GM20000 (cell line): ENCODE measurements at regions not wholly inside any gene's neighbourhood (a gene's known extent, or its start where the extent isn't known, plus 50 kb on each side); places are given as distances from the start of the nearest gene placed in this dataset.

ENCODE experiments used
- DNase-seq: peaks from one replicate; pipeline ENCODE4 v3.0.0; 2012; ENCODE audit warnings: low spot score
- TF ChIP-seq, protein P1 (sequence below): IDR thresholded peaks from 2 replicates; pipeline ENCODE4 v1.5.1; 2012; ENCODE audit warnings: mild to moderate bottlenecking, control low read depth; ENCODE audit errors: extremely low read depth, missing control alignments

DNA sequence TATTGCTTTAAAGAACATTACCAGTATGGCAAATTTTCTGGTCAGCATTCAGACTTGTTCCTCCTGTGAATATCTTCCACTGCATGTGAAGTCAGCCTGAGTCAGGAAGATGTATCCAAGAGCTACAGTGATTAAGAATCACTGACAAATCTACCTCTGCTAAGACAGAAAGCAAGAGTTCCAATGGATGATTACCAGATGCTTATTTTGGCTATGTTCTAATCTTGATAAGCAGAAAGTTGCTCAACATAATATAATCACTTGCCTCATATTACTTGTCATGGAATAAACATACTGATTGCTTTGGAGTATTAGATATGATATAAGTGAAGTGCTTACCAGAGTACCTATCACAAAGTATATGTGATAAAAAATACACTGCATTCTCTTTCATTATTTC is 738.1 kb downstream of the ADGRL2 start:
- TF ChIP-seq, protein P1, sequence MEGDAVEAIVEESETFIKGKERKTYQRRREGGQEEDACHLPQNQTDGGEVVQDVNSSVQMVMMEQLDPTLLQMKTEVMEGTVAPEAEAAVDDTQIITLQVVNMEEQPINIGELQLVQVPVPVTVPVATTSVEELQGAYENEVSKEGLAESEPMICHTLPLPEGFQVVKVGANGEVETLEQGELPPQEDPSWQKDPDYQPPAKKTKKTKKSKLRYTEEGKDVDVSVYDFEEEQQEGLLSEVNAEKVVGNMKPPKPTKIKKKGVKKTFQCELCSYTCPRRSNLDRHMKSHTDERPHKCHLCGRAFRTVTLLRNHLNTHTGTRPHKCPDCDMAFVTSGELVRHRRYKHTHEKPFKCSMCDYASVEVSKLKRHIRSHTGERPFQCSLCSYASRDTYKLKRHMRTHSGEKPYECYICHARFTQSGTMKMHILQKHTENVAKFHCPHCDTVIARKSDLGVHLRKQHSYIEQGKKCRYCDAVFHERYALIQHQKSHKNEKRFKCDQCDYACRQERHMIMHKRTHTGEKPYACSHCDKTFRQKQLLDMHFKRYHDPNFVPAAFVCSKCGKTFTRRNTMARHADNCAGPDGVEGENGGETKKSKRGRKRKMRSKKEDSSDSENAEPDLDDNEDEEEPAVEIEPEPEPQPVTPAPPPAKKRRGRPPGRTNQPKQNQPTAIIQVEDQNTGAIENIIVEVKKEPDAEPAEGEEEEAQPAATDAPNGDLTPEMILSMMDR: no peak
- DNase-seq: no peak

DNA sequence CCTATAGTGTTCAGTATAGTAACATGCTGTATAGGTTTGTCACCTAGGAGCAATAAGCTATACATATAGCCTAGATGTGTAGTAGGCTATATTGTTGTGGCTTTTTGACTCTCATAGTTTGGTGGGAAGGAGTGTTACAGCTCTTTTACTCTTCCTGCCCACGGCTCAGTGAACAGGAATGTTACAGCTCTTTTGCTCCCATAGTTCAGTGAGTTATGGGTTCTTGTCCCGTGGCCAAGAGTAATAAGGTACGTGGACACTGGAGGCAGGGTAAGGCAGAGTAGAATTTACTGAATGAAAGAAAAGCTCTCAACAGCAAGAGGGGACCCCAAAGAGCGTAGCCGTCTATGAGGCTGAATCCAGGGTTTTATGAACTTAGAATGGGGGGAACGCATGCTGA is 734.3 kb downstream of the ADGRL2 start:
- no peak for DNase-seq
- TF ChIP-seq, protein P1: no peak

DNA sequence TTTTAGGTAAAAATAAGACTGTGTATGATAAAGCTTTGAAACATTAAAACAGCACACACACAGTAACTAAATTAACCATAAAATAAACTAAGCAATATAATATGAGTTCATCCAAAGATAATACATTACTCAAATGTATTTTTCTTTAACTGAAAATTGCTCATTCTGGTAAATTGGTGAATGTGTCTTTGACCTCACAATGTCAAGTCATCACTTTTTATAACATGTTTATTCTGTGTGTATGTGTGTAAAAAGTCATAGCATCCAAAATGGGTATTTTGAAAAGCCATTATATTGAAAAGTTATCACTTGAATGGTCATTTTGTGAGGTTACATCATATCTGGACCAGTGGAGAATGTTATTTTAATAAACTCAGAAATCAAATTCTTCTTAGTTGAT is 724.6 kb downstream of the ADGRL2 start:
- DNase-seq: no peak

DNA sequence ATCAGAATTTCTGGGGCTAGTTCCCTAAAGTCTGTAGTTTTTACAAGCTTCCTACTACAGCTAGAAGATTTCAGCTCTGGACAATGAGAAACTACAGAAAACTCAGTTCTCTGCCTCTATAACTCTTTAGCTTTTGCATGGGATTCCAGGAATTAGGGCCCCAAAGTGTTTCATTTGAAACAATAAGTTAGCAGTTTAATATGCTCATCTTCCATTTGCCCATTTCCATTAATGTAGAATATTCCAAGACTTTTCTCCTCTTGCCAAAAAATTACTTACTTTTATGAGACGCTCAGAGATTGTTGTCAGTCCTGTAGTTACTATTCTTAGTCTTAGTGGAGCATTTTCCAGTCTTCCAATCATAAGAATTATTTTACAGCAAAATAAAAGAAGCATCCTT is 719.9 kb downstream of the ADGRL2 start:
- TF ChIP-seq, protein P1: no peak
- DNase-seq: no peak

More for the DNA sequence above, 724.6 kb downstream of the ADGRL2 start:
- TF ChIP-seq, protein P1: no peak

DNA sequence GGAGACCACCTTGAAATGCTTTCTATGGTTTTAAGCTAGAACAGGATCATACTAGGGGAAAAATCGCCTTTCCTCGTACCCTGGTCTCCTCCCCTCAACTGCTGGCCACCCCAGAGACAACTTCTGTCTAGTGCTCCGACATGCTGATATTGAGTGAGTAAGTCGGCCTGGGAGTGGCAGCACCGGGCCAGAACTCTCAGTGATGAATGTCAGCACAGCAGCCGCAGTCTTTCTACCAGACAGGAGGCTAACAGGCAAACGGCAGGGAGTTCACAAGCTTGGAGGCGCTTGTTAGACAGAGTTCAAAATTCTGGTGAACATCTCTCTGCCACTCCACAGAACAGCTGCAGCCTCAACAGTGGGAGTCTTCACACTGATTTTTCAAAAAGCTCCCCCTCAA is 716.9 kb downstream of the ADGRL2 start:
- TF ChIP-seq, protein P1: no peak
- no peak for DNase-seq

DNA sequence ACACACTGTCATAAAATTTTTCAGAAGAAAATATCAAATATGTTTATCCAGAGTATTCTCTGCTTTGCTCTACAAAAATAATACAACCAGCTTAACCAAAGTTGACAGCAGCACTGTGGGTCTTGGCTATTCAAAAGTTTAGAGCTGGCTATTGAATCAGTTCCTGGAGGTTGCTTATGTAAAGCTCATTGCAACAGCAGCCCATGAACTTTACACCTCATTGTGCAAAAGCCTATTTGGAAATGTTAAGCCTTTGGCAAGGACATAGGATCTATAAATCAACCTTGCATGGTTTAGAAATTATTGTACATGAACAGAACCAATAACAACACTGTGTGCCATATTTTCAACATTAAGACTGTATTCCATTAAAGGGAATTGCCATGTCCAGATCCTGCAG is 714.9 kb downstream of the ADGRL2 start:
- DNase-seq: no peak
- TF ChIP-seq, protein P1: no peak

DNA sequence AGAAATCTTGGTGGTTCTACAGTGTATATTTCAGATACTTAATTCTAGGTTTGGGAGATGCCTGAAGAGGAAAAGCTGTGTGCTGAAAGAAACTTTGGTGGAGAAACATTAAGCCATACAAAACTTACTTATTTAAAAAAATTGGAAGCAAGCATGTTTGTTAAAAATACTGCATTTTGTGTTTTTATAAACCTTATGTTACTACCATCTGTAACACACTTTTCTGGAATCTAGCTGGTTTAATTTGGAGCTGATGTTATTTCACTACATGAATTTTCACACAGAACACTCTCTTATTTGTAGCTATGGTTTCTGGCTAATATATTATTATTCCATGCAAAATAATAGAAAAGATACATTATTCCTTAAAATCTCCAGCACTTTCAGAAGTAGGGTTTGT is 710.7 kb downstream of the ADGRL2 start:
- DNase-seq: no peak
- TF ChIP-seq, protein P1: no peak
